GM18498 (cell line): ENCODE measurements at regions not wholly inside any gene's neighbourhood (a gene's known extent, or its start where the extent isn't known, plus 50 kb on each side); places are given as distances from the start of the nearest gene placed in this dataset.
"Not testable (repeated sequence)": the region's sequence is repeated elsewhere in the genome, so short reads cannot be mapped to it uniquely, and the experiment has no call there.

ENCODE experiments used
- ATAC-seq: cut with Tn5 transposase; IDR thresholded peaks from one replicate; pipeline ENCODE4 v1.9.1; 2021; ENCODE audit warnings: mild to moderate bottlenecking, moderate library complexity; ENCODE audit not compliant: unreplicated experiment

- peak; percentile 88 for ATAC-seq
Measured at GRCh38 chr7:81839708-81840369, 70.0 kb upstream of the HGF start.

DNA sequence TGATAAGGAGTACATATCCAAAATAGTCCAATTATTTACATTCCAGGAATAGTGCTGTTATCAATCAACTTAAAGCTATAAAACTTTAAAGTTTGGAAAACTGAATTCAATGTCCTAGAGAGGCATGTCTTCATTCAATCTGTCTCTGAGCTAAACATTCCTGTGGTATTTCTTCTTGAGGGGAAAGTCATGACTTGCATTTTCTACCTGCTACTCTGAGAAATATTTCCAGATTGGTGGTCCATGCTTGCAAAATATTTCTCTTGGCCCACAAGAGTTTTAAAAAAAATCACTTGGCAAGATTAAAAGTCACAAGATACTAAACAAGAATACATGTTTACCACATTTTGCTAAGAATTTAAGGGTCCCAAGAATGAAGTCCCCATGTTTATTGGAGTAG, 63.6 kb upstream of the HGF start:
- no peak for ATAC-seq

- ATAC-seq, result no peak
Measured at GRCh38 chr7:81831883-81832282, 62.0 kb upstream of the HGF start.

- ATAC-seq, result not testable (repeated sequence)
Measured at GRCh38 chr7:81829511-81829910, 59.7 kb upstream of the HGF start.

DNA sequence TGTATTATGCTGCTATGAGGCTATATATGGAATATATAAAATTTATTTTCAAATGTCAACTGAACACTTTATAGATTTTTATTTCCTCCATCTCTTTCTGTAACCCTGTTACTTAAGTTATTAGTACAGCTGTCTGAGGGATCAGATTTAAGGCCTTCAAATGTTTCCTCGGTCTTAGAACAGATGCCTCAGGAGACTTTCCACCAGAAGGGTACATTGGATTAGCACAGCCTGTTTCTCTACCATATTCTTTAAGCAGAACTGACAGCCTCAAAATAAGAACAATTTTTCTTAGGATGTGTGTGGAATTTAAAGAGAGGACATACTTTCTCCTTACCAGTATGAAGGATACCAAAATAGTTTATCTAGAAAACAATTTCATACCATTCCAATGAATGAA, 53.0 kb upstream of the HGF start:
- no peak for ATAC-seq

- no peak for ATAC-seq
Measured at GRCh38 chr7:81819861-81820260, 50.0 kb upstream of the HGF start.
